KMS-11 (cell line): ENCODE measurements at regions not wholly inside any gene's neighbourhood (a gene's known extent, or its start where the extent isn't known, plus 50 kb on each side); places are given as distances from the start of the nearest gene placed in this dataset.

Experiments used
- H2AFZ ChIP-seq: fragments of 200-600 bp; sonication (generic); 2 replicates; pipeline ENCODE4 v1.6.1; 2016; ENCODE audit warnings: antibody characterized with exemption, mixed run types, low read depth
- H3K27ac ChIP-seq: fragments of 200-600 bp; sonication (generic); 2 replicates; pipeline ENCODE4 v1.6.1; 2016; ENCODE audit warnings: mild to moderate bottlenecking, mixed run types
- H3K27me3 ChIP-seq: fragments of 200-600 bp; sonication (generic); 2 replicates; pipeline ENCODE4 v1.6.1; 2017; ENCODE audit warnings: mild to moderate bottlenecking, low read depth, mixed run types, moderate library complexity; ENCODE audit not compliant: insufficient read depth
- H3K36me3 ChIP-seq: fragments of 200-600 bp; sonication (generic); 2 replicates; pipeline ENCODE4 v1.6.1; 2017; ENCODE audit warnings: mild to moderate bottlenecking, mixed run types; ENCODE audit not compliant: insufficient read depth
- H3K4me1 ChIP-seq: fragments of 200-600 bp; sonication (generic); 2 replicates; pipeline ENCODE4 v1.6.1; 2016; ENCODE audit warnings: mild to moderate bottlenecking, low read depth, mixed run types; ENCODE audit not compliant: poor library complexity, severe bottlenecking
- H3K4me2 ChIP-seq: fragments of 200-600 bp; sonication (generic); 2 replicates; pipeline ENCODE4 v1.7.0; 2016; ENCODE audit warnings: mild to moderate bottlenecking, mixed run types
- H3K4me3 ChIP-seq: fragments of 200-600 bp; sonication (generic); IDR thresholded peaks from 2 replicates; pipeline ENCODE4 v1.6.1; 2017; ENCODE audit warnings: low read depth, low read length, mixed read lengths; ENCODE audit not compliant: insufficient read depth
- H3K79me2 ChIP-seq: fragments of 200-600 bp; sonication (generic); 2 replicates; pipeline ENCODE4 v1.6.1; 2016; ENCODE audit warnings: low read depth, mixed run types; ENCODE audit not compliant: insufficient read depth
- H3K9ac ChIP-seq: fragments of 200-600 bp; sonication (generic); 2 replicates; pipeline ENCODE4 v1.6.1; 2016; ENCODE audit warnings: mild to moderate bottlenecking, mixed run types
- H4K20me1 ChIP-seq: fragments of 200-600 bp; sonication (generic); 2 replicates; pipeline ENCODE4 v1.6.1; 2016; ENCODE audit warnings: mild to moderate bottlenecking, mixed run types; ENCODE audit not compliant: insufficient read depth
- CTCF ChIP-seq: fragments of 200-600 bp; sonication (generic); conservative IDR thresholded peaks from 2 replicates; pipeline ENCODE4 v1.6.1; 2017; ENCODE audit warnings: low read depth, mild to moderate bottlenecking, antibody characterized with exemption, low read length, moderate library complexity, mixed read lengths

GRCh38 chr7:109757713-109758112 is 1188.0 kb downstream of the DNAJB9 start:
- no peak overlapping the region for H2AFZ ChIP-seq
- no peak overlapping the region for H3K9ac ChIP-seq
- H3K27ac ChIP-seq, result no peak overlapping the region
- H3K4me2 ChIP-seq, result no peak overlapping the region
- no peaks in the 10 kb centered on the region for H3K4me1 ChIP-seq
- no peaks in the 10 kb centered on the region for H3K79me2 ChIP-seq
- H4K20me1 ChIP-seq, result no peaks in the 10 kb centered on the region
- H3K4me3 ChIP-seq, result no peak overlapping the region
- no peak for TF ChIP-seq CTCF
- H3K36me3 ChIP-seq, result no peaks in the 10 kb centered on the region
- H3K27me3 ChIP-seq, result no peaks in the 10 kb centered on the region

- no peaks in the 10 kb centered on the region for H3K36me3 ChIP-seq
- H3K27me3 ChIP-seq, result no peaks in the 10 kb centered on the region
- no peaks in the 10 kb centered on the region for H3K4me1 ChIP-seq
- no peak for TF ChIP-seq CTCF
- no peaks in the 10 kb centered on the region for H4K20me1 ChIP-seq
- no peak overlapping the region for H3K9ac ChIP-seq
- no peak overlapping the region for H3K4me2 ChIP-seq
- no peaks in the 10 kb centered on the region for H3K79me2 ChIP-seq
- H3K4me3 ChIP-seq, result no peak overlapping the region
- no peak overlapping the region for H3K27ac ChIP-seq
- no peak overlapping the region for H2AFZ ChIP-seq
Measured at GRCh38 chr7:109763611-109764010, 1193.9 kb downstream of the DNAJB9 start.

GRCh38 chr7:109772161-109772560 is 1202.5 kb downstream of the DNAJB9 start:
- no peak overlapping the region for H3K9ac ChIP-seq
- H3K27ac ChIP-seq, result no peak overlapping the region
- no peaks in the 10 kb centered on the region for H4K20me1 ChIP-seq
- no peak overlapping the region for H2AFZ ChIP-seq
- no peaks in the 10 kb centered on the region for H3K27me3 ChIP-seq
- H3K4me2 ChIP-seq, result no peak overlapping the region
- no peaks in the 10 kb centered on the region for H3K4me1 ChIP-seq
- no peaks in the 10 kb centered on the region for H3K36me3 ChIP-seq
- H3K4me3 ChIP-seq, result no peak overlapping the region
- no peak for TF ChIP-seq CTCF
- no peaks in the 10 kb centered on the region for H3K79me2 ChIP-seq

GRCh38 chr7:109782806-109783205 is 1213.1 kb downstream of the DNAJB9 start:
- TF ChIP-seq CTCF, result no peak
- Histone ChIP-seq H4K20me1 (no peaks in the 10 kb centered on the region), H3K27ac (no peak overlapping the region), H3K4me3 (no peak overlapping the region), H3K79me2 (no peaks in the 10 kb centered on the region), H3K4me1 (no peaks in the 10 kb centered on the region), H3K4me2 (no peak overlapping the region), H3K27me3 (no peaks in the 10 kb centered on the region), H2AFZ (no peak overlapping the region), H3K36me3 (no peaks in the 10 kb centered on the region), H3K9ac (no peak overlapping the region)

- Histone ChIP-seq H4K20me1 (no peaks in the 10 kb centered on the region), H2AFZ (no peak overlapping the region), H3K4me2 (no peak overlapping the region), H3K27me3 (no peaks in the 10 kb centered on the region), H3K4me3 (no peak overlapping the region), H3K27ac (no peak overlapping the region), H3K9ac (no peak overlapping the region), H3K4me1 (no peaks in the 10 kb centered on the region), H3K79me2 (no peaks in the 10 kb centered on the region), H3K36me3 (no peaks in the 10 kb centered on the region)
- TF ChIP-seq CTCF, result no peak
Measured at GRCh38 chr7:109806548-109806947, 1236.9 kb downstream of the DNAJB9 start.
